Activated CD4-positive, alpha-beta memory T cell treated with anti-CD3 and anti-CD28 coated beads for 36 hours (primary cell): ENCODE measurements at regions not wholly inside any gene's neighbourhood (a gene's known extent, or its start where the extent isn't known, plus 50 kb on each side); places are given as distances from the start of the nearest gene placed in this dataset.

Experiments
- CTCF ChIA-PET: fragments of 350-600 bp; sonication (Branson Sonifier 250); formaldehyde crosslinking; loops from one replicate; lab custom pipeline; 2021; ENCODE audit warnings: antibody characterized with exemption, inconsistent platforms; lab: Charles Lee
- POLR2A ChIA-PET: fragments of 350-600 bp; sonication (Branson Sonifier 250); formaldehyde crosslinking; loops from one replicate; lab custom pipeline; 2021; ENCODE audit warnings: antibody characterized with exemption; lab: Charles Lee
- DNase-seq: peaks from one replicate; pipeline ENCODE4 v3.0.0-alpha.2; 2020
- H3K27ac Mint-ChIP-seq: one replicate; pipeline ENCODE4 v1.8.0; 2021; ENCODE audit warnings: mixed read lengths
- H3K27me3 Mint-ChIP-seq: one replicate; pipeline ENCODE4 v1.8.0; 2021; ENCODE audit warnings: mixed read lengths
- H3K36me3 Mint-ChIP-seq: one replicate; pipeline ENCODE4 v1.8.0; 2021; ENCODE audit warnings: mixed read lengths
- H3K4me1 Mint-ChIP-seq: one replicate; pipeline ENCODE4 v1.8.0; 2021; ENCODE audit warnings: low read depth, mixed read lengths
- H3K4me3 Mint-ChIP-seq: one replicate; pipeline ENCODE4 v1.8.0; 2021; ENCODE audit warnings: mild to moderate bottlenecking, mixed read lengths
- H3K9me3 Mint-ChIP-seq: one replicate; pipeline ENCODE4 v1.8.0; 2021; ENCODE audit warnings: mixed read lengths
- intact Hi-C: fragments of 100-400 bp; cut with micrococcal nuclease; formaldehyde crosslinking; loops from one replicate; pipeline ENCODE4 v1.15.1; 2023

GRCh38 chr3:23696842-23697241 lies 108.9 kb upstream of the UBE2E1 start:
- Mint-ChIP-seq H3K36me3 (no peaks in the 10 kb centered on the region), H3K27me3 (peaks cover 1% of the 10 kb centered on the region), H3K4me1 (no peaks in the 10 kb centered on the region), H3K9me3 (no peaks in the 10 kb centered on the region), H3K4me3 (no peak overlapping the region), H3K27ac (no peak overlapping the region)
- POLR2A ChIA-PET = no interaction called here
- DNase-seq = no peak
- CTCF ChIA-PET = no interaction called here
- intact Hi-C loops = no loop called here

GRCh38 chr3:23697416-23697815 lies 108.3 kb upstream of the UBE2E1 start:
- ChIA-PET POLR2A (no interaction called here), CTCF (no interaction called here)
- Mint-ChIP-seq H3K27me3 (peaks cover 2% of the 10 kb centered on the region), H3K4me3 (no peak overlapping the region), H3K36me3 (no peaks in the 10 kb centered on the region), H3K4me1 (no peaks in the 10 kb centered on the region), H3K9me3 (no peaks in the 10 kb centered on the region), H3K27ac (no peak overlapping the region)
- intact Hi-C loops = no loop called here
- DNase-seq = no peak

DNA sequence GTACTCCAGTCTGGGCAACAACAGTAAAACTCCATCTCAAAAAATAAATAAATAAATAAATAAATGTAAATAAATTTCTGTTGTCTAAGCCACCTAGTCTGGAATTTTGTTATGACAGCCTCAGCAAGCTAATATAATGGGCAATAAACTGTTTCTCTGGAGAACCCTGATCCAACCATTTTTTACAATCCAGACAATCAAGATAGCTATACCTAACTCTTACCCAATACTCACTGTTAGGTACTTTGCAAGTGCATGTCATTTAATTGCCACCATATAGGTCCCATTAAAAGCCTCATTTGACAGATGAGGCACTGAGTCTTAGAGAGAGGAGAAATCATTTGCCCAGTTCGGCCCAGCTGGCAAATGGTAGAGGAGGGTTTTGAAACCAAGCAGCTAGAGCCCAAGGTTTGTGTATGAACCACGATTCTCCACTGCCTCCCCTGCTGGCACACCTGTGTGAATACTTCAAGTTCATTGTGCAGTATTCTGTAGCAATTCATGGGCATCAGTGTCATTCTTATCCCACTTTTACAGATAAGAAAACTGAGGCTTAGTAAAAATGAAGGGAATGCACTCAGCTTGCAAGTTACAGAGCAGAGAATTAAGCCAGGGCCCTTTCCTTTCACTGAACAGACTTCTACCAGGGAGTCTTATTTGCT lies 107.0 kb upstream of the UBE2E1 start:
- POLR2A ChIA-PET = no interaction called here
- no peak for DNase-seq
- Mint-ChIP-seq H3K4me1 (no peaks in the 10 kb centered on the region), H3K4me3 (no peak overlapping the region), H3K36me3 (no peaks in the 10 kb centered on the region), H3K27me3 (peaks cover 2% of the 10 kb centered on the region), H3K27ac (no peak overlapping the region), H3K9me3 (no peaks in the 10 kb centered on the region)
- intact Hi-C loops = no loop called here
- CTCF ChIA-PET = no interaction called here

- H3K4me3 Mint-ChIP-seq = no peak overlapping the region
- ChIA-PET POLR2A (no interaction called here), CTCF (no interaction called here)
- no peak for DNase-seq
- H3K36me3 Mint-ChIP-seq = no peaks in the 10 kb centered on the region
- peaks cover 3% of the 10 kb centered on the region for H3K27me3 Mint-ChIP-seq
- H3K27ac Mint-ChIP-seq = no peak overlapping the region
- intact Hi-C loops = no loop called here
- H3K9me3 Mint-ChIP-seq = no peaks in the 10 kb centered on the region
- H3K4me1 Mint-ChIP-seq = no peaks in the 10 kb centered on the region
Measured at GRCh38 chr3:23700616-23701015, 105.1 kb upstream of the UBE2E1 start.

GRCh38 chr3:23701716-23702597 lies 103.8 kb upstream of the UBE2E1 start:
- no peaks in the 10 kb centered on the region for H3K36me3 Mint-ChIP-seq
- no peaks in the 10 kb centered on the region for H3K4me1 Mint-ChIP-seq
- intact Hi-C loops = no loop called here
- DNase-seq = no peak
- ChIA-PET POLR2A (no interaction called here), CTCF (no interaction called here)
- H3K27ac Mint-ChIP-seq = no peak overlapping the region
- no peaks in the 10 kb centered on the region for H3K9me3 Mint-ChIP-seq
- no peak overlapping the region for H3K4me3 Mint-ChIP-seq
- H3K27me3 Mint-ChIP-seq = peaks cover 3% of the 10 kb centered on the region

GRCh38 chr3:23704298-23704697 lies 101.5 kb upstream of the UBE2E1 start:
- Mint-ChIP-seq H3K36me3 (no peaks in the 10 kb centered on the region), H3K27me3 (peaks cover 3% of the 10 kb centered on the region), H3K27ac (no peak overlapping the region), H3K4me1 (no peaks in the 10 kb centered on the region), H3K4me3 (no peak overlapping the region), H3K9me3 (no peaks in the 10 kb centered on the region)
- CTCF ChIA-PET = interaction anchor here (0.7 kb wide), 1 partner anchor 46 kb away, joined by 3 read pairs; no protein-coding TSS in a partner anchor
- intact Hi-C loops = no loop called here
- POLR2A ChIA-PET = interaction anchor here (0.6 kb wide), 1 partner anchor 1116 kb away, joined by 3 read pairs; no protein-coding TSS in a partner anchor
- DNase-seq = no peak

DNA sequence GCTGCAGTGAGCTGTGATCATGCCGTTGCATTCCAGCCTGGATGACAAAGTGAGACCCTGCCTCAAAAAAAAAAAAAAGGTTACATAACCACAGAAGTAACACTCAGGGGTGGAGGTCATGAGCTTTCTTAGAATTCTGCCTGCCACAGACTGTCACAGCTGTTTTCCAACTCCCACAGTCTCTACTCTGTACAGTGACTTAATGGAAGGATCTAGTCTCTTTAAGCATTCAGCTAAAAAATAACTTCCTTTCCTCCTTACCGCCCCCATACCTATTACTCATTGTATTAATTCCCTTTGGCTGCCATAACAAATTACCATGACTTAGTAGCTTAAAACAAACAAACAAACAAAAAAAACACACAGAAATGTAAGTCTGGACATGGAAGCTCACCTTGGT lies 99.6 kb upstream of the UBE2E1 start:
- no peak overlapping the region for H3K27ac Mint-ChIP-seq
- ChIA-PET CTCF (interaction anchor here (0.6 to 0.7 kb wide), 2 partner anchors 101 to 689 kb away, joined by 3 to 5 read pairs; no protein-coding TSS in a partner anchor), POLR2A (no interaction called here)
- H3K9me3 Mint-ChIP-seq = no peaks in the 10 kb centered on the region
- H3K4me1 Mint-ChIP-seq = no peaks in the 10 kb centered on the region
- H3K36me3 Mint-ChIP-seq = no peaks in the 10 kb centered on the region
- no peak overlapping the region for H3K4me3 Mint-ChIP-seq
- intact Hi-C loops = no loop called here
- no peak for DNase-seq
- H3K27me3 Mint-ChIP-seq = peaks cover 3% of the 10 kb centered on the region

DNA sequence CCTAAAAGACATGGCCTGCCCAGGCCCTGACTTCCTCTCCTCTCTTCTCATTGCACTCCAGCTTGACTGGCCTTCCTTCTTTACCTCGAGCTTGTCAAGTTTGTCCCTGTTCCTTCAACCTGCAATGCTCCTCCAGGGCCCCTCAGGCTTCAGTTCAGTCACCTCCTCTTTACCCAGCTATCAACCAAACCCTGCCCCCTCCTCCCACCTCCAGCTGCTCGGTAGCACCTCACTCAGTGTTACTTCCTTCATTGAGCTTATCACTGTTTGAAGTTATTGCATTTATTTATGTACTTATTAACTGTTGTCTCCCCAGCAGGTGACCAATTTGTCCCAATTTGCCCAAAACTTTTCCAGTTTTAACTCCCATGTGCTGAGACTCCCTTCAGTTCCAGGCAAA lies 95.8 kb upstream of the UBE2E1 start:
- Mint-ChIP-seq H3K27me3 (peaks cover 8% of the 10 kb centered on the region), H3K4me3 (no peak overlapping the region), H3K27ac (no peak overlapping the region), H3K9me3 (no peaks in the 10 kb centered on the region), H3K36me3 (no peaks in the 10 kb centered on the region), H3K4me1 (no peaks in the 10 kb centered on the region)
- ChIA-PET CTCF (no interaction called here), POLR2A (no interaction called here)
- no peak for DNase-seq
- intact Hi-C loops = no loop called here

DNA sequence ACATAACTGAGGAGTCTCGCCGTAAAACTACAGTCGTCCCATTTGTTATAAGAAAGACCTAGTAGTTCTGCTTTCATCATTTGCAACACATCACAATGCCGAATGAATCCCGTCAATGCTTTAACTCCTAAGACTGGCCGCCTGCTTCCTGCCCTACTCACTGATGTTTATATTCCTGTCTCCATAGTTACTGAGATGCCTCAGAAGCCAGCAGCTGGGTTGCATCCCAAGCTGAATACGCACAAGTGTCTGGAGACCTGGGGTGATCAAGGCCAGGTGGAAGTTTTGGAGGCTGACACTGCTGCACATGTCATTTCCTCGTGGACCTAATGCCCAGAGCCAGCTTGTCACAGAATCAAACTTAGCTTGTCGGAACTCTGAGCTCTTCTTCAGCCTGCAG lies 95.2 kb upstream of the UBE2E1 start:
- Mint-ChIP-seq H3K36me3 (no peaks in the 10 kb centered on the region), H3K27ac (no peak overlapping the region), H3K9me3 (no peaks in the 10 kb centered on the region)

DNA sequence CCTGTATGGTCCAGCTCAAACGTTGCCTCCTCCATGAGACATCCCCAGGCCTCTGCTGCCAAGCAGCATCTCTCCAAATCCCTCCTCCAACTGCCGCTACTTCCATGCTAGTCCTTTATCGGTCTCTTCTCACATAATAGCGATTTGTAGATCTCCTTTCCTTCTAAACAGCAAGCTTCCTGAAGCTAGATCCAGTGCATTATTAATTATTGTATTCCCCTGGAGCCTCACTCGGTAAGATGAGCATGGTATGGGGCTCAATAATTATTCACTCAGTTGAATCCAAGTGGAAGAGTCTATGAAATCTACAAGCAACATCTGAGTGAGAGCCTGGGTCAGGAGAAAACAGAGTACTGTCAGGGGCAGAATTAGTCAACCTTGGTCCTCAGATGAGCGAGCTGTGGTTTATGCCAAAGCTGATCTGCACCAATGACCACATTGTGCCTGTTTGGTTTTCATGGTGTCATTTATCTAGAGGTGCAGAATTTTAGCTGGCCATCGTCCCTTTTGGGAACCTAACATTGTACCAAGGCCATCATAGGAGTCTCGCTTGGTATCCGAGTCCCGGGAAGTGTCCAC lies 93.8 kb upstream of the UBE2E1 start:
- Mint-ChIP-seq H3K36me3 (no peaks in the 10 kb centered on the region), H3K27ac (no peak overlapping the region), H3K27me3 (peaks cover 11% of the 10 kb centered on the region), H3K9me3 (no peaks in the 10 kb centered on the region), H3K4me3 (no peak overlapping the region), H3K4me1 (no peaks in the 10 kb centered on the region)
- intact Hi-C loops = no loop called here
- ChIA-PET POLR2A (no interaction called here), CTCF (no interaction called here)
- DNase-seq = no peak

More for the DNA sequence above, 95.2 kb upstream of the UBE2E1 start:
- POLR2A ChIA-PET = no interaction called here
- no peak for DNase-seq
- peaks cover 9% of the 10 kb centered on the region for H3K27me3 Mint-ChIP-seq
- H3K4me1 Mint-ChIP-seq = no peaks in the 10 kb centered on the region
- H3K4me3 Mint-ChIP-seq = no peak overlapping the region
- intact Hi-C loops = no loop called here
- CTCF ChIA-PET = no interaction called here

DNA sequence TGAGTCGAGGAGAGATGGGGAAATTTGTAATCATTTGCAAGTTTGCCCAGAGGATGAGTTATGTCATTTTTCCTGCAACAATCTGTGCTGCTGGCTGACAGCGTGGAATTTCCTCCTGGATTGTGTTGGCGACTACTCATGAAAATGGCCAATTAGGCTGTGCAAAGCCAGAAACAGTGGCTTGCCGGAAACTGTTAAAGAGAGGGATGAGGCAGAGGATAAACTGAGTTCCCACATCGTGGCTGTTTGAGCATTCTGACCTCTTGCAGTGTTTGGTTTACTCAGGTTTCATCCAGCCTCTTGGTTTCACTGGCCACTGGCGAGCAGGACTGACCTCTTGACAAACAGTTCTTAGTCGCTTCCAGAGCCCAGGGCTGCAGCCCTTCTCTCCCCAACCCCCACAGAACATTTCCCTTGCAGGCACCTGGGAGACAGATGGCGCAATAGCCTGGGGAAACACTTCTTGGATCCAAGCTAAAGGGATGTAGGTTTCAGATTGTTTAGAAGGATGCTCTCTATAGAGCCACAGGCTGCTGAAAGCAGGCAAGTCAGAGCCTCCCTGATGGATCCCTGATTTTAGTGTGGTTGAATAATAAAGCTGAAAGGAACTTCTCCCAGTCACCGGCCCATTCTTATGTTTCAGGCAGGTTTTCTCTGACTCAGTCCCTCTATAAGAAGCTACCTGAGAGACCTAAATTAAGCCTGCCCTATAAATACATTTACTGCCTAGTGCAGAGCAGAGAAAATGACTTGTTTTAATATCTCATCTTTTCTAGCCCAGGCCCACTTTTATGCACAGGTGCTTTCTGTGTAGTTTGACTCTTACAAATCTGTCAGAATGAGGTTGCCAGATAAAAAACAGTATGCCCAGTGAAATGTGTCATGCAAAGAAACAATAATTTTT lies 92.8 kb upstream of the UBE2E1 start:
- Mint-ChIP-seq H3K4me1 (no peaks in the 10 kb centered on the region), H3K9me3 (no peaks in the 10 kb centered on the region), H3K36me3 (no peaks in the 10 kb centered on the region), H3K27me3 (peaks cover 11% of the 10 kb centered on the region), H3K27ac (no peak overlapping the region), H3K4me3 (no peak overlapping the region)
- intact Hi-C loops = no loop called here
- POLR2A ChIA-PET = no interaction called here
- CTCF ChIA-PET = no interaction called here
- DNase-seq = no peak

DNA sequence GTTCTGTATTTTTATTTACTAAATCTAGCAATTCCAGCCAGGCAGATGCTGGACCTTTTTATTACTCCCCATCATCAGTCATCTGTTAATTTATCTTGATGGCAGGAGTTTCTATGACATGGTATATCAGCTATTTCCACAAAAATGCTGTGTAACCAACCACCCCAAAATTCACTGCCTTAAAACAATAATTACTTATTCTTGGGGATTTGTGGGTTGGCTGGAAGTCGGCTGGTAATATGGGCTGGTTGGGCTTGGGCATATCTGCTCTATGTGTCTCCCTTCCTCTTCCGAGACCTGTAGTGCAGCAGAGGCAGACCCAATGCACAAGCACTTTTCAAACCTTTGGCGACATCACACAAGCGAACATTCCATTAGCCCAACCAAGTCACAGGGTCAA lies 92.1 kb upstream of the UBE2E1 start:
- no peak for DNase-seq
- ChIA-PET POLR2A (no interaction called here), CTCF (no interaction called here)
- intact Hi-C loops = no loop called here
- Mint-ChIP-seq H3K4me1 (no peaks in the 10 kb centered on the region), H3K9me3 (no peaks in the 10 kb centered on the region), H3K27me3 (peaks cover 11% of the 10 kb centered on the region), H3K27ac (no peak overlapping the region), H3K36me3 (no peaks in the 10 kb centered on the region), H3K4me3 (no peak overlapping the region)
